HCT116 (cell line): ENCODE measurements at regions not wholly inside any gene's neighbourhood (a gene's known extent, or its start where the extent isn't known, plus 50 kb on each side); places are given as distances from the start of the nearest gene placed in this dataset.

Experiments used
- ATAC-seq: fragments of 200-7000 bp; cut with Tn5 transposase; 2 replicates; pipeline ENCODE4 v1.9.1; 2020; ENCODE audit warnings: mild to moderate bottlenecking, moderate library complexity
- BruUV-seq: library from RNA; stranded (reverse); fragments of 400-500 nt; replicated peaks from 2 replicates; lab custom pipeline; 2021; lab: Mats Ljungman, UMichigan
- CTCF ChIA-PET: fragments of 300-600 bp; sonication (Branson Sonifier 250); formaldehyde crosslinking; loops from one replicate; lab custom pipeline; 2021; ENCODE audit warnings: antibody characterized with exemption; lab: Charles Lee
- POLR2A ChIA-PET: fragments of 300-600, 350-600 bp; sonication (Branson Sonifier 250); formaldehyde crosslinking; loops from one replicate; lab custom pipeline; 2021; ENCODE audit warnings: antibody characterized with exemption; lab: Charles Lee
- RAD21 ChIA-PET, 2 experiments: fragments of 300-600 bp; sonication (Branson Sonifier 250); formaldehyde crosslinking; loops; one replicate each; lab custom pipeline; 2023; ENCODE audit warnings: low total read pairs in 2 of 2; ENCODE audit not compliant: uncharacterized antibody in 2 of 2, unreplicated experiment in 2 of 2, low non-redundant PET in 1 of 2; lab: Charles Lee
- DNase-seq: peaks from one replicate; pipeline ENCODE4 v3.0.0-alpha.2; 2010; ENCODE audit warnings: low read depth, low spot score
- H2AFZ ChIP-seq: fragments of 200-600 bp; shearing (Covaris generic), sonication (generic); 2 replicates; pipeline ENCODE4 v1.6.1; 2017; ENCODE audit warnings: low read depth, mixed run types, mixed read lengths, antibody characterized with exemption, low read length; ENCODE audit not compliant: poor library complexity, severe bottlenecking
- H3K27ac ChIP-seq: 2 replicates; pipeline ENCODE4 v1.5.1; 2012; ENCODE audit warnings: low read depth, low read length
- H3K27me3 ChIP-seq: fragments of 200-600 bp; sonication (generic); 2 replicates; pipeline ENCODE4 v1.6.1; 2016; ENCODE audit warnings: mixed run types, low read length, mixed read lengths; ENCODE audit not compliant: insufficient read depth
- H3K36me3 ChIP-seq, 2 experiments: fragments of 200-500 bp in 1 of 2; fragments of 200-600 bp in 1 of 2; sonication (Bioruptor generic) in 1 of 2; sonication (generic) in 1 of 2; 2 replicates each; pipeline versions ENCODE4 v1.5.1 to v1.6.1; 2014 to 2016; ENCODE audit warnings: low read length in 2 of 2, inconsistent platforms in 1 of 2, mixed read lengths in 1 of 2, mixed run types in 1 of 2; ENCODE audit not compliant: insufficient read depth in 2 of 2, control insufficient read depth in 1 of 2
- H3K4me1 ChIP-seq, 2 experiments: fragments of 200-600 bp in 1 of 2; sonication (generic) in 1 of 2; 2 replicates each; pipeline versions ENCODE4 v1.5.1 to v1.6.1; 2012 to 2017; ENCODE audit warnings: low read length in 2 of 2, inconsistent platforms in 1 of 2, mild to moderate bottlenecking in 1 of 2, mixed read lengths in 1 of 2, mixed run types in 1 of 2, moderate library complexity in 1 of 2; ENCODE audit not compliant: insufficient read depth in 2 of 2, control insufficient read depth in 1 of 2
- H3K4me2 ChIP-seq: fragments of 200-600 bp; sonication (generic); 2 replicates; pipeline ENCODE4 v1.6.1; 2017; ENCODE audit warnings: mixed run types, low read length, mixed read lengths
- H3K4me3 ChIP-seq, 2 experiments: fragments of 200-600 bp in 1 of 2; sonication (generic) in 1 of 2; replicated peaks in 1 of 2; 2 replicates each; pipeline ENCODE4 v1.5.1; 2011 to 2016; ENCODE audit warnings: low read length in 2 of 2, control low read depth in 1 of 2, low read depth in 1 of 2, mild to moderate bottlenecking in 1 of 2, mixed read lengths in 1 of 2, mixed run types in 1 of 2
- H3K79me2 ChIP-seq: fragments of 200-600 bp; sonication (generic); 2 replicates; pipeline ENCODE4 v1.6.1; 2017; ENCODE audit warnings: mild to moderate bottlenecking, mixed run types, low read length, moderate library complexity, mixed read lengths; ENCODE audit not compliant: insufficient read depth
- H3K9ac ChIP-seq: fragments of 200-600 bp; sonication (generic); 2 replicates; pipeline ENCODE4 v1.6.1; 2016; ENCODE audit warnings: low read length, mixed read lengths
- H3K9me2 ChIP-seq: fragments of 200-600 bp; sonication (generic), shearing (Covaris generic); 2 replicates; pipeline ENCODE4 v1.6.1; 2017; ENCODE audit warnings: mixed run types, mild to moderate bottlenecking, moderate library complexity; ENCODE audit not compliant: insufficient read depth
- H3K9me3 ChIP-seq, 2 experiments: fragments of 200-500 bp in 1 of 2; fragments of 200-600 bp in 1 of 2; sonication (Bioruptor generic) in 1 of 2; sonication (generic) in 1 of 2; 2 replicates each; pipeline ENCODE4 v1.6.1; 2014 to 2017; ENCODE audit warnings: low read length in 2 of 2, mixed read lengths in 2 of 2, inconsistent platforms in 1 of 2, low read depth in 1 of 2, mild to moderate bottlenecking in 1 of 2, mixed run types in 1 of 2, moderate library complexity in 1 of 2; ENCODE audit not compliant: control insufficient read depth in 1 of 2, insufficient read depth in 1 of 2
- H4K20me1 ChIP-seq: fragments of 200-600 bp; sonication (generic), shearing (Covaris generic); 2 replicates; pipeline ENCODE4 v1.6.1; 2017; ENCODE audit warnings: mixed run types, mild to moderate bottlenecking, moderate library complexity; ENCODE audit not compliant: insufficient read depth
- CEBPB ChIP-seq: IDR thresholded peaks from 2 replicates; pipeline ENCODE4 v1.6.1; 2012; ENCODE audit warnings: low read depth
- EGR1 ChIP-seq: IDR thresholded peaks from 2 replicates; pipeline ENCODE4 v1.6.1; 2012; ENCODE audit warnings: low read depth
- EZH2 ChIP-seq: fragments of 200-600 bp; sonication (generic); IDR thresholded peaks from 2 replicates; pipeline ENCODE4 v1.6.1; 2017; ENCODE audit warnings: antibody characterized with exemption, mixed run types
- EZH2phosphoT487 ChIP-seq: fragments of 200-600 bp; IDR thresholded peaks from 2 replicates; pipeline ENCODE4 v1.6.1; 2018; ENCODE audit warnings: antibody characterized with exemption, borderline replicate concordance
- FOSL1 ChIP-seq: IDR thresholded peaks from 2 replicates; pipeline ENCODE4 v1.6.1; 2012; ENCODE audit warnings: low read depth
- POLR2A ChIP-seq: IDR thresholded peaks from 2 replicates; pipeline ENCODE4 v1.7.0; 2011; ENCODE audit warnings: borderline replicate concordance; ENCODE audit not compliant: insufficient read depth, insufficient read length; ENCODE audit errors: extremely low read depth
- POLR2AphosphoS5 ChIP-seq: IDR thresholded peaks from 2 replicates; pipeline ENCODE4 v1.6.1; 2011; ENCODE audit warnings: mild to moderate bottlenecking, low read depth, low read length, moderate library complexity
- RAD21 ChIP-seq: IDR thresholded peaks from 2 replicates; pipeline ENCODE4 v1.6.1; 2012; ENCODE audit warnings: low read depth, mild to moderate bottlenecking
- SP1 ChIP-seq: IDR thresholded peaks from 2 replicates; pipeline ENCODE4 v1.6.1; 2012; ENCODE audit warnings: low read depth
- YY1 ChIP-seq: IDR thresholded peaks from 2 replicates; pipeline ENCODE4 v1.6.1; 2011; ENCODE audit warnings: low read length, low read depth, moderate library complexity, mild to moderate bottlenecking; ENCODE audit not compliant: insufficient replicate concordance; ENCODE audit errors: extremely low read depth
- ZNF274 ChIP-seq: fragments of 200-500 bp; sonication (Bioruptor generic); IDR thresholded peaks from 2 replicates; pipeline ENCODE4 v1.6.1; 2014; ENCODE audit warnings: mild to moderate bottlenecking, low read depth, low read length, inconsistent platforms
- intact Hi-C: fragments of 100-400 bp; cut with micrococcal nuclease; formaldehyde crosslinking; loops from 2 replicates; pipeline ENCODE4 v1.10.0; 2022
- TF ChIP-seq, protein P1 (sequence below): IDR thresholded peaks from 2 replicates; pipeline ENCODE4 v1.6.1; 2012
- TF ChIP-seq, protein P2 (sequence below): IDR thresholded peaks from 2 replicates; pipeline ENCODE4 v1.6.1; 2012; ENCODE audit warnings: low read depth
- TF ChIP-seq, protein P3 (sequence below): IDR thresholded peaks from 2 replicates; pipeline ENCODE4 v1.6.1; 2012

DNA sequence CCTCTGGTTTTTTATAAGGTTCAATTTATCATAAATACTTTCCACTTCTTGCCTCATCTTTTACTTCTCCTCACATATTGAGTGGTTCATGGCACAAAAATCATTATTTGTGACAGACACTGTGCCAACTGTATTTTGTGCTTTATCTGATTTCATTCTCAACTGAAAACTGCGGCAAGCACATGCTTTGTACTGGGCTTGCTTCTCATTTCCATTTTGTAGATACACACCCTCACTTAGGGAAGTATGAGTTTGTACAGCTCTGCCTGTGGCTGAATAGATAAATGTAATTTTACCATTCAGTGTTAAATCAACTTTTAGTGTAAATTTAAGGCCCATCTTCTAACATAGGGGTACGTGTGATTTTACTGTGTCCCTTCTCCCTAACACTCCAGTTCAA is 83.6 kb downstream of the ANXA2R start:
- H4K20me1 ChIP-seq: no peaks in the 10 kb centered on the region
- ChIA-PET CTCF (no interaction called here), POLR2A (no interaction called here), RAD21 (no interaction called here)
- H3K4me1 ChIP-seq: no peaks in the 10 kb centered on the region; a peak in 1 of 4 replicates
- H3K9me2 ChIP-seq: no peaks in the 10 kb centered on the region
- H2AFZ ChIP-seq: no peak overlapping the region
- H3K4me2 ChIP-seq: no peak overlapping the region
- DNase-seq (no peak), ATAC-seq (no peak)
- H3K27me3 ChIP-seq: no peaks in the 10 kb centered on the region
- intact Hi-C loops: no loop called here
- H3K4me3 ChIP-seq: no peak overlapping the region
- BruUV-seq: no TSS peak
- TF ChIP-seq RAD21 (no peak), EZH2 (no peak), EZH2phosphoT487 (no peak), EGR1 (no peak)
- no peak overlapping the region for H3K9ac ChIP-seq
- H3K27ac ChIP-seq: no peak overlapping the region
- H3K9me3 ChIP-seq: peaks cover 6 to 20% of the 10 kb centered on the region in 2 experiments; a peak in 2 of 4 replicates
- H3K36me3 ChIP-seq: no peaks in the 10 kb centered on the region; a peak in 1 of 4 replicates
- H3K79me2 ChIP-seq: no peaks in the 10 kb centered on the region

DNA sequence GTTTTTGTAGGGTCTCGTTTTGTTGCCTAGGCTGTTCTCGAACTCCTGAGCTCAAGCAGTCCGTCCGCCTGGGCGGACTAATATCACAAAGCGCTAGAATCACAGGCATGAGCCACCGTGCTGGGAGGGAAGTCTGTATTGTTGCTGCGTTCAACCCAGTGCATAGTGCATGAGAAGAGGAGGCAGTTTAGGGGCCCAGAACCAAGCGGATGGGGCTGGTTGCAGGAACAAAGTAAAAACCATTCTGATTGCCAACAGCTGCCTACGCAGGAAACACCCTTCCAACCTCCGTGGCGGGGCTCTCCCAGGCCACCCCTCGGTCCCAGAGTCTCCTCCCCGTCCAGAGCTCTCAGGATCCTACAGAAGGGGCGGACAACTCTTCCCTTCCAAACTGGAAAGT is 87.1 kb downstream of the ANXA2R start:
- POLR2A ChIA-PET: no interaction called here

More for the DNA sequence above, 87.1 kb downstream of the ANXA2R start:
- Histone ChIP-seq H3K9me2 (no peaks in the 10 kb centered on the region), H3K27me3 (no peaks in the 10 kb centered on the region), H3K9ac (no peak overlapping the region), H2AFZ (no peak overlapping the region), H3K9me3 (peaks cover 6 to 28% of the 10 kb centered on the region in 2 experiments; a peak in 2 of 4 replicates), H3K4me3 (no peak overlapping the region), H4K20me1 (no peaks in the 10 kb centered on the region), H3K4me2 (no peak overlapping the region), H3K36me3 (no peaks in the 10 kb centered on the region; a peak in 1 of 4 replicates), H3K27ac (no peak overlapping the region), H3K4me1 (peaks cover 16 to 27% of the 10 kb centered on the region in 2 experiments), H3K79me2 (no peaks in the 10 kb centered on the region)
- BruUV-seq: no TSS peak
- RAD21 ChIA-PET: no interaction called here
- CTCF ChIA-PET: no interaction called here
- ATAC-seq (no peak), DNase-seq (no peak)
- intact Hi-C loops: no loop called here
- TF ChIP-seq ZNF274: no peak
- no peak for TF ChIP-seq RAD21
- no peak for TF ChIP-seq YY1
- no peak for TF ChIP-seq POLR2A
- TF ChIP-seq POLR2AphosphoS5: no peak
- TF ChIP-seq SP1: no peak
- TF ChIP-seq, protein P1, sequence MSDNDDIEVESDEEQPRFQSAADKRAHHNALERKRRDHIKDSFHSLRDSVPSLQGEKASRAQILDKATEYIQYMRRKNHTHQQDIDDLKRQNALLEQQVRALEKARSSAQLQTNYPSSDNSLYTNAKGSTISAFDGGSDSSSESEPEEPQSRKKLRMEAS: no peak
- TF ChIP-seq, protein P2, sequence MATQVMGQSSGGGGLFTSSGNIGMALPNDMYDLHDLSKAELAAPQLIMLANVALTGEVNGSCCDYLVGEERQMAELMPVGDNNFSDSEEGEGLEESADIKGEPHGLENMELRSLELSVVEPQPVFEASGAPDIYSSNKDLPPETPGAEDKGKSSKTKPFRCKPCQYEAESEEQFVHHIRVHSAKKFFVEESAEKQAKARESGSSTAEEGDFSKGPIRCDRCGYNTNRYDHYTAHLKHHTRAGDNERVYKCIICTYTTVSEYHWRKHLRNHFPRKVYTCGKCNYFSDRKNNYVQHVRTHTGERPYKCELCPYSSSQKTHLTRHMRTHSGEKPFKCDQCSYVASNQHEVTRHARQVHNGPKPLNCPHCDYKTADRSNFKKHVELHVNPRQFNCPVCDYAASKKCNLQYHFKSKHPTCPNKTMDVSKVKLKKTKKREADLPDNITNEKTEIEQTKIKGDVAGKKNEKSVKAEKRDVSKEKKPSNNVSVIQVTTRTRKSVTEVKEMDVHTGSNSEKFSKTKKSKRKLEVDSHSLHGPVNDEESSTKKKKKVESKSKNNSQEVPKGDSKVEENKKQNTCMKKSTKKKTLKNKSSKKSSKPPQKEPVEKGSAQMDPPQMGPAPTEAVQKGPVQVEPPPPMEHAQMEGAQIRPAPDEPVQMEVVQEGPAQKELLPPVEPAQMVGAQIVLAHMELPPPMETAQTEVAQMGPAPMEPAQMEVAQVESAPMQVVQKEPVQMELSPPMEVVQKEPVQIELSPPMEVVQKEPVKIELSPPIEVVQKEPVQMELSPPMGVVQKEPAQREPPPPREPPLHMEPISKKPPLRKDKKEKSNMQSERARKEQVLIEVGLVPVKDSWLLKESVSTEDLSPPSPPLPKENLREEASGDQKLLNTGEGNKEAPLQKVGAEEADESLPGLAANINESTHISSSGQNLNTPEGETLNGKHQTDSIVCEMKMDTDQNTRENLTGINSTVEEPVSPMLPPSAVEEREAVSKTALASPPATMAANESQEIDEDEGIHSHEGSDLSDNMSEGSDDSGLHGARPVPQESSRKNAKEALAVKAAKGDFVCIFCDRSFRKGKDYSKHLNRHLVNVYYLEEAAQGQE: no peak
- no peak for TF ChIP-seq EGR1
- TF ChIP-seq FOSL1: no peak
- TF ChIP-seq, protein P3, sequence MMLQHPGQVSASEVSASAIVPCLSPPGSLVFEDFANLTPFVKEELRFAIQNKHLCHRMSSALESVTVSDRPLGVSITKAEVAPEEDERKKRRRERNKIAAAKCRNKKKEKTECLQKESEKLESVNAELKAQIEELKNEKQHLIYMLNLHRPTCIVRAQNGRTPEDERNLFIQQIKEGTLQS: no peak
- TF ChIP-seq CEBPB: no peak
